Gastroesophageal sphincter (tissue), 4 donors: ENCODE measurements at regions not wholly inside any gene's neighbourhood (a gene's known extent, or its start where the extent isn't known, plus 50 kb on each side); places are given as distances from the start of the nearest gene placed in this dataset.

Experiments used
- ATAC-seq: fragments of 150-250 bp; one replicate; pipeline ENCODE4 v1.9.1; 2016; ENCODE audit warnings: mild to moderate bottlenecking, moderate library complexity
- H3K27ac ChIP-seq, 4 donors: fragments of 200-600 bp; sonication (generic) in 3 of 4; 1 replicate in 3 of 4; 2 replicates in 1 of 4; pipeline ENCODE4 v1.5.1; 2016 to 2019
- H3K27me3 ChIP-seq: fragments of 200-600 bp; sonication (generic); one replicate; pipeline ENCODE4 v1.5.1; 2019
- H3K36me3 ChIP-seq, 2 donors: fragments of 200-600 bp; sonication (generic); one replicate each; pipeline ENCODE4 v1.5.1; 2019; ENCODE audit warnings: control low read depth in 1 of 2
- H3K4me1 ChIP-seq, 3 donors: fragments of 200-600 bp; sonication (generic); 1 replicate in 2 of 3; 2 replicates in 1 of 3; pipeline ENCODE4 v1.5.1; 2016 to 2019; ENCODE audit warnings: control low read depth in 2 of 3
- H3K4me3 ChIP-seq, 2 donors: fragments of 200-600 bp; sonication (generic); one replicate each; pipeline ENCODE4 v1.5.1; 2019; ENCODE audit warnings: mild to moderate bottlenecking in 1 of 2, moderate library complexity in 1 of 2
- H3K9me3 ChIP-seq, 3 donors: fragments of 200-600 bp; sonication (generic); one replicate each; pipeline ENCODE4 v1.5.1; 2017 to 2019; ENCODE audit warnings: control low read depth in 2 of 3
- CTCF ChIP-seq, 4 experiments: fragments of 200-600 bp in 2 of 4; fragments of 450-650 bp in 2 of 4; sonication (generic) in 1 of 4; IDR thresholded peaks; one replicate each; pipeline ENCODE4 v1.5.1; 2017 to 2019; ENCODE audit warnings: antibody characterized with exemption in 4 of 4, mild to moderate bottlenecking in 2 of 4, moderate library complexity in 2 of 4
- EP300 ChIP-seq: sonication (generic); formaldehyde crosslinking; IDR thresholded peaks from one replicate; pipeline ENCODE4 v1.6.1; 2017; ENCODE audit warnings: antibody characterized with exemption, mild to moderate bottlenecking
- POLR2A ChIP-seq, 2 donors: fragments of 450-650 bp; IDR thresholded peaks; one replicate each; pipeline ENCODE4 v1.6.1; 2017; ENCODE audit warnings: antibody characterized with exemption in 2 of 2, mild to moderate bottlenecking in 2 of 2, moderate library complexity in 1 of 2
- POLR2AphosphoS5 ChIP-seq: sonication (generic); formaldehyde crosslinking; IDR thresholded peaks from one replicate; pipeline ENCODE4 v1.6.1; 2017; ENCODE audit warnings: antibody characterized with exemption
- WGBS, 2 donors: methylation state at CpG; one replicate each; pipeline ENCODE4 v1.1.5; 2018; ENCODE audit warnings: low coverage in 1 of 2; 5-methylcytosine and 5-hydroxymethylcytosine counted together

- TF ChIP-seq POLR2A (IDR thresholded peaks at IDR 0.05) (no peak), POLR2AphosphoS5 (no peak), CTCF (IDR thresholded peaks at IDR 0.05) (no peak), EP300 (no peak)
- Histone ChIP-seq H3K27me3 (no peaks in the 10 kb centered on the region), H3K4me1 (no peaks in the 10 kb centered on the region), H3K36me3 (no peaks in the 10 kb centered on the region), H3K9me3 (peaks cover 0 to 22% (median 0%) of the 10 kb centered on the region in 3 donors), H3K4me3 (no peak overlapping the region), H3K27ac (no peak overlapping the region)
- no peak for ATAC-seq
- 100% methylated on average over 1 of the region's 3 CpGs; no CpG with 5 or more reads in 1 of the 2 donors for WGBS, 2 donors
These were observed 973.5 kb upstream of the MAP3K7 start for GRCh38 chr6:91560409-91560808.

DNA sequence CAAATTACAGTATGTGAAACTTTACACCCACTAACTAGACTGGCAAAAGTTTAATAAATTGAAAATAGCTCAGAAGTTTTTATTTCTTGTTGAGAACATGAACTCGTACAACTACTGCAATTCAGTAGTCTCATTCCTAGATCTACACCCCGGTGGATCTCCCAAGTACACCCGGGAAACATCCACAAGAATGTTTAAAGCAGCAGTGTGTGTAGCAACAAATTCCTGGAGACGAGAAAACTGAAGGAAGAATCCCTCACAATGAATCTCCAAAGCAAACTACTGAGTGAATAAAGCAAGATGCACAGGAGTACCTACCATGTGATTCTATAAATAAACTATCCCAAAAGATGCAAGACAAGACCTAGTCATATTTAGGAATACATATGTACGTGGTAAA lies 954.0 kb upstream of the MAP3K7 start:
- Histone ChIP-seq H3K4me1 (no peaks in the 10 kb centered on the region), H3K4me3 (no peak overlapping the region), H3K36me3 (no peaks in the 10 kb centered on the region), H3K9me3 (no peaks in the 10 kb centered on the region), H3K27ac (no peak overlapping the region), H3K27me3 (no peaks in the 10 kb centered on the region)
- WGBS, 2 donors = 62 to 64% methylated on average over 3 to 5 of the region's 5 CpGs
- no peak for ATAC-seq
- TF ChIP-seq EP300 (no peak), POLR2AphosphoS5 (no peak), CTCF (IDR thresholded peaks at IDR 0.05) (no peak)

DNA sequence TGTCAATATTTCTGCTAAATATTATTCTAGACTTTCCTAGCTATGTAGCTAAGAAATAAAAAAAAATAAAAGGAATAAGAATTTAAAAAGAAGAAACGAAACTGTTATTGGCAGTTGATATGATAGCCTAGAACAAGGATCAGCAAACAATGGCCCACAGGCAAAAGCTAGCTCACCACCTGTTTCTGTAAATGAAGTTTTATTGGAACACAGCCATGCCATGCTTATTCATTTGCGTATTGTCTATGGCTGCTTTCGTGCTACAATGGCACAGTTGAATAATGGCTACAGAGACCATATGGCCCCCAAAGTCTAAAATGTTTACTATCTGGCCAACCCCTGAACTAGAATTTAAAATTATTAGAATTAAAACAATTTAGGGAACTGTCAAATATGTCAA lies 952.6 kb upstream of the MAP3K7 start:
- ATAC-seq = no peak
- H3K27me3 ChIP-seq = no peaks in the 10 kb centered on the region
- no peak overlapping the region for H3K27ac ChIP-seq
- no peaks in the 10 kb centered on the region for H3K36me3 ChIP-seq
- 89% methylated on average over 3 of the region's 3 CpGs for WGBS, 2 donors
- no peaks in the 10 kb centered on the region for H3K4me1 ChIP-seq
- TF ChIP-seq POLR2A (IDR thresholded peaks at IDR 0.05) (no peak), CTCF (IDR thresholded peaks at IDR 0.05) (no peak), POLR2AphosphoS5 (no peak), EP300 (no peak)
- H3K4me3 ChIP-seq = no peak overlapping the region
- no peaks in the 10 kb centered on the region for H3K9me3 ChIP-seq

- H3K27ac ChIP-seq = no peak overlapping the region
- no peaks in the 10 kb centered on the region for H3K9me3 ChIP-seq
- TF ChIP-seq POLR2A (IDR thresholded peaks at IDR 0.05) = no peak
- no peak for TF ChIP-seq POLR2AphosphoS5
- no peak for TF ChIP-seq EP300
- no peak for TF ChIP-seq CTCF (IDR thresholded peaks at IDR 0.05)
- WGBS, 2 donors = 87 to 91% methylated on average over 3 to 4 of the region's 4 CpGs
- H3K36me3 ChIP-seq = no peaks in the 10 kb centered on the region
- no peaks in the 10 kb centered on the region for H3K27me3 ChIP-seq
- H3K4me1 ChIP-seq = no peaks in the 10 kb centered on the region
- ATAC-seq = no peak
- H3K4me3 ChIP-seq = no peak overlapping the region
These were observed 951.8 kb upstream of the MAP3K7 start for GRCh38 chr6:91538622-91539021.

GRCh38 chr6:91534614-91535013 lies 947.7 kb upstream of the MAP3K7 start:
- Histone ChIP-seq H3K36me3 (no peaks in the 10 kb centered on the region), H3K9me3 (no peaks in the 10 kb centered on the region), H3K4me1 (no peaks in the 10 kb centered on the region), H3K27me3 (no peaks in the 10 kb centered on the region), H3K27ac (no peak overlapping the region), H3K4me3 (no peak overlapping the region)
- WGBS, 2 donors = 43 to 47% methylated on average over 2 of the region's 2 CpGs
- TF ChIP-seq POLR2AphosphoS5 (no peak), POLR2A (IDR thresholded peaks at IDR 0.05) (no peak), CTCF (IDR thresholded peaks at IDR 0.05) (no peak), EP300 (no peak)
- no peak for ATAC-seq
